A673 (cell line): ENCODE measurements at regions not wholly inside any gene's neighbourhood (a gene's known extent, or its start where the extent isn't known, plus 50 kb on each side); places are given as distances from the start of the nearest gene placed in this dataset.

Experiments used
- BruUV-seq: library from RNA; stranded (reverse); fragments of 400-500 nt; replicated peaks from 2 replicates; lab custom pipeline; 2021; lab: Mats Ljungman, UMichigan
- CTCF ChIA-PET: fragments of 300-600 bp; sonication (Branson Sonifier 250); formaldehyde crosslinking; loops from one replicate; lab custom pipeline; 2022; ENCODE audit warnings: antibody characterized with exemption; lab: Charles Lee
- POLR2A ChIA-PET: fragments of 300-600 bp; sonication (Branson Sonifier 250); formaldehyde crosslinking; loops from one replicate; lab custom pipeline; 2022; ENCODE audit warnings: antibody characterized with exemption; ENCODE audit not compliant: low non-redundant PET; lab: Charles Lee
- DNase-seq: peaks from one replicate; pipeline ENCODE4 v3.0.0-alpha.2; 2015; ENCODE audit warnings: low spot score
- H3K27ac ChIP-seq: fragments of 200-600 bp; sonication (generic); 2 replicates; pipeline ENCODE4 v1.5.1; 2016; ENCODE audit warnings: mixed run types, low read depth, mild to moderate bottlenecking, mixed read lengths, antibody characterized with exemption, low read length; ENCODE audit not compliant: poor library complexity, severe bottlenecking
- H3K27me3 ChIP-seq: fragments of 200-600 bp; sonication (generic); replicated peaks from 2 replicates; pipeline ENCODE4 v1.6.1; 2017; ENCODE audit warnings: mixed run types, low read depth, mild to moderate bottlenecking, mixed read lengths, antibody characterized with exemption, low read length; ENCODE audit not compliant: insufficient read depth, poor library complexity
- H3K36me3 ChIP-seq: fragments of 200-600 bp; sonication (generic); 2 replicates; pipeline ENCODE4 v1.6.1; 2016; ENCODE audit warnings: mixed run types, mild to moderate bottlenecking, mixed read lengths, antibody characterized with exemption, low read length; ENCODE audit not compliant: insufficient read depth, poor library complexity, severe bottlenecking
- H3K4me1 ChIP-seq: fragments of 200-600 bp; sonication (generic); 2 replicates; pipeline ENCODE4 v1.6.1; 2017; ENCODE audit warnings: mixed run types, mild to moderate bottlenecking, mixed read lengths, antibody characterized with exemption, low read length; ENCODE audit not compliant: insufficient read depth, poor library complexity, severe bottlenecking
- H3K4me3 ChIP-seq: fragments of 200-600 bp; sonication (generic); 2 replicates; pipeline ENCODE4 v1.5.1; 2016; ENCODE audit warnings: low read depth, mixed run types, mild to moderate bottlenecking, mixed read lengths, low read length; ENCODE audit not compliant: poor library complexity, severe bottlenecking
- H3K9me3 ChIP-seq: fragments of 200-600 bp; sonication (generic); 2 replicates; pipeline ENCODE4 v1.6.1; 2016; ENCODE audit warnings: mixed run types, low read depth, mild to moderate bottlenecking, mixed read lengths, antibody characterized with exemption, low read length; ENCODE audit not compliant: poor library complexity, severe bottlenecking
- CTCF ChIP-seq: fragments of 300-800, 200-600 bp; sonication (generic); conservative IDR thresholded peaks from 2 replicates; pipeline ENCODE4 v1.5.1; 2017; ENCODE audit warnings: low read depth, mild to moderate bottlenecking, antibody characterized with exemption, low read length, moderate library complexity, mixed read lengths
- EZH2 ChIP-seq: fragments of 200-600 bp; sonication (generic); IDR thresholded peaks from 2 replicates; pipeline ENCODE4 v1.6.1; 2017; ENCODE audit warnings: borderline replicate concordance, low read depth, mild to moderate bottlenecking, mixed read lengths, antibody characterized with exemption, low read length; ENCODE audit not compliant: poor library complexity, severe bottlenecking
- intact Hi-C: fragments of 100-400 bp; cut with micrococcal nuclease; formaldehyde crosslinking; loops from one replicate; pipeline ENCODE4 v1.10.0; 2022; ENCODE audit not compliant: unreplicated experiment

- DNase-seq: no peak
- POLR2A ChIA-PET: no interaction called here
- Histone ChIP-seq H3K27ac (no peak overlapping the region), H3K4me1 (no peaks in the 10 kb centered on the region), H3K9me3 (no peaks in the 10 kb centered on the region), H3K27me3 (no peaks in the 10 kb centered on the region), H3K4me3 (no peak overlapping the region), H3K36me3 (no peaks in the 10 kb centered on the region)
- TF ChIP-seq CTCF (no peak), EZH2 (no peak)
- no TSS peak for BruUV-seq
- intact Hi-C loops: no loop called here
- CTCF ChIA-PET: no interaction called here
Measured at GRCh38 chr7:126103582-126103981, 1149.2 kb downstream of the GRM8 start.

GRCh38 chr7:126083014-126083413 is 1153.4 kb upstream of the POT1 start:
- Histone ChIP-seq H3K27me3 (no peaks in the 10 kb centered on the region), H3K4me1 (no peaks in the 10 kb centered on the region), H3K27ac (no peak overlapping the region), H3K9me3 (peaks cover 12% of the 10 kb centered on the region), H3K4me3 (no peak overlapping the region), H3K36me3 (no peaks in the 10 kb centered on the region)
- no TSS peak for BruUV-seq
- intact Hi-C loops: no loop called here
- TF ChIP-seq CTCF: no peak
- TF ChIP-seq EZH2: no peak
- POLR2A ChIA-PET: no interaction called here
- CTCF ChIA-PET: interaction anchor here (0.6 kb wide), 1 partner anchor 446 kb away, joined by 3 read pairs; no protein-coding TSS in a partner anchor
- no peak for DNase-seq

- CTCF ChIA-PET: no interaction called here
- Histone ChIP-seq H3K27me3 (no peaks in the 10 kb centered on the region), H3K27ac (no peak overlapping the region), H3K9me3 (no peaks in the 10 kb centered on the region), H3K4me3 (no peak overlapping the region), H3K36me3 (no peaks in the 10 kb centered on the region), H3K4me1 (no peaks in the 10 kb centered on the region)
- POLR2A ChIA-PET: no interaction called here
- TF ChIP-seq CTCF (no peak), EZH2 (no peak)
- no TSS peak for BruUV-seq
- intact Hi-C loops: no loop called here
- no peak for DNase-seq
Measured at GRCh38 chr7:126079581-126079980, 1150.0 kb upstream of the POT1 start.
